ENCODE measurements at regions not wholly inside any gene's neighbourhood (a gene's known extent, or its start where the extent isn't known, plus 50 kb on each side); places are given as distances from the start of the nearest gene placed in this dataset.

DNA sequence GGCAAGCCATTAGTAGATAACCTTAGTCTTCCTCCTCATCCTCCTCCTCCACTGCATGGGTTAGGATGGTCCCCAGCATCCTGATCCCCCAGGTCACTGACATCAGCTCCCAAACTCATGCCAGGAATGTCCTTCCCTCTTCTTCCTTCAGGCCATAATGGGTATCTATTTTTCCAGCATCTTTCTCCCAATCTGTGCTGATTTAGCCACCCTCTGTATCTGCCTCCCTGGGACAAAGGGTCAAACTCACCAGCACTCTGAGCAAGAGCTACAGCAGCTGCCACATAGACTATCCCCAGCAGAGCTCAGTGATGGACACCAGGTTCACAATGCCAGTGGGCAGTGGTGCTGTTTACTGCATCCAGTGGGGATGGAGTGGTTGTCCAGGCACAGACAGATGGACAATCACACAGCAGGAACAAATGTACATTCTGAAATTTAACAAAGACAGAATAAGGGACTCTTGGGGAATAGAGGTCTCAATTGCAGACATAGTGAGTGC, 115.2 kb upstream of the TOP3B start:
- Histone ChIP-seq H3K27me3 (replicated peaks; ENCODE audit: insufficient read depth, low read depth, low read length, poor library complexity) (peaks cover 56% of the 10 kb centered on the region), H3K4me3 (ENCODE audit: low read depth, low read length, poor library complexity, severe bottlenecking) (no peak overlapping the region), H3K27ac (ENCODE audit: low read depth, low read length, poor library complexity, severe bottlenecking) (no peak overlapping the region), H3K36me3 (ENCODE audit: insufficient read depth, low read length, poor library complexity, severe bottlenecking) (no peaks in the 10 kb centered on the region), H3K9me3 (ENCODE audit: low read depth, low read length, poor library complexity, severe bottlenecking) (no peaks in the 10 kb centered on the region), H3K4me1 (ENCODE audit: insufficient read depth, low read length, poor library complexity, severe bottlenecking) (no peaks in the 10 kb centered on the region)
- CTCF ChIA-PET, result no interaction called here
- TF ChIP-seq, protein P1, sequence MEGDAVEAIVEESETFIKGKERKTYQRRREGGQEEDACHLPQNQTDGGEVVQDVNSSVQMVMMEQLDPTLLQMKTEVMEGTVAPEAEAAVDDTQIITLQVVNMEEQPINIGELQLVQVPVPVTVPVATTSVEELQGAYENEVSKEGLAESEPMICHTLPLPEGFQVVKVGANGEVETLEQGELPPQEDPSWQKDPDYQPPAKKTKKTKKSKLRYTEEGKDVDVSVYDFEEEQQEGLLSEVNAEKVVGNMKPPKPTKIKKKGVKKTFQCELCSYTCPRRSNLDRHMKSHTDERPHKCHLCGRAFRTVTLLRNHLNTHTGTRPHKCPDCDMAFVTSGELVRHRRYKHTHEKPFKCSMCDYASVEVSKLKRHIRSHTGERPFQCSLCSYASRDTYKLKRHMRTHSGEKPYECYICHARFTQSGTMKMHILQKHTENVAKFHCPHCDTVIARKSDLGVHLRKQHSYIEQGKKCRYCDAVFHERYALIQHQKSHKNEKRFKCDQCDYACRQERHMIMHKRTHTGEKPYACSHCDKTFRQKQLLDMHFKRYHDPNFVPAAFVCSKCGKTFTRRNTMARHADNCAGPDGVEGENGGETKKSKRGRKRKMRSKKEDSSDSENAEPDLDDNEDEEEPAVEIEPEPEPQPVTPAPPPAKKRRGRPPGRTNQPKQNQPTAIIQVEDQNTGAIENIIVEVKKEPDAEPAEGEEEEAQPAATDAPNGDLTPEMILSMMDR (conservative IDR thresholded peaks at IDR 0.05; ENCODE audit: low read depth, low read length), result no peak
- no peak for TF ChIP-seq EZH2 (IDR thresholded peaks at IDR 0.05; ENCODE audit: borderline replicate concordance, low read depth, low read length, poor library complexity, severe bottlenecking)
- intact Hi-C loops (cut with micrococcal nuclease; ENCODE audit: unreplicated experiment), result no loop called here
- no TSS peak for BruUV-seq (replicated peaks)
- DNase-seq (ENCODE audit: low spot score), result no peak
- POLR2A ChIA-PET (ENCODE audit: low non-redundant PET), result no interaction called here

DNA sequence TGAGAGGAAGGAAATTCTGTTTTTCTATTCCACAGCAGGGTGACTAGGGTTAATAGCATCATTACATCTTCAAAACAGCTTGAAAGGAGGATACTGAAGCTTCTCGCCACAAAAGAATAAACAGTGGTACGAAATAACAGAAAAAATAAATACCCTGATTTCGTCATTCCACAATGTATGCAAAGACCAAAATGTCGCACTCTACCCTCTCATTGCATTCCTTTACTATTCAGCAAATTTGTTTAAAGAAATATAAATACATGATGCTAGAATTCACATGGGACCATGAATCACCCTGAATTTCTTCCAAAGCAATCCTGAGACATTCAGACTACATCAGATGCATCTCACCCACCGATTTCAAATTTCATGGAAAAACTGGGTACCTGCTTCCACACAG, 112.3 kb upstream of the TOP3B start:
- peaks cover 82% of the 10 kb centered on the region for H3K27me3 ChIP-seq (replicated peaks; ENCODE audit: insufficient read depth, low read depth, low read length, poor library complexity)
- no TSS peak for BruUV-seq (replicated peaks)

DNA sequence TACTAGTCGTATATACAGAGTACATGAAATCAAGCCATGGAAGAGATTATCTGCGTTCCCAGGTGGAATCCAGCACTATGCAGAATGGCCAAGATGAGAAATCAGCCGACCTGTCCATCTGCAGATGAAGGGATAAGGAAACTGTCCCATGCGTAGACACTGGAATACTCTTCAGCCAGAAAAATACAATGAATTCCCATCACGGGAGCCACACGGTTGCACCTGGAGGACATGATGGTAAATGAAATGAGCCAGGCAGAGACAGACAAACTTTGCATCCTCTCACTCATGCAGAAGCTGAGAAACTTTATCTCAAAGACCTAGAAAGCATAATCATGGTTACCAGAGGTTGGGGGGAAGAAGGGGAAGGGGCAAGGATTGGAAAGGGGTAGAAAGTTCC, 111.9 kb upstream of the TOP3B start:
- no peak overlapping the region for H3K27ac ChIP-seq (ENCODE audit: low read depth, low read length, poor library complexity, severe bottlenecking)
- peaks cover 83% of the 10 kb centered on the region for H3K27me3 ChIP-seq (replicated peaks; ENCODE audit: insufficient read depth, low read depth, low read length, poor library complexity)
- DNase-seq (ENCODE audit: low spot score), result no peak
- no TSS peak for BruUV-seq (replicated peaks)
- no peaks in the 10 kb centered on the region for H3K36me3 ChIP-seq (ENCODE audit: insufficient read depth, low read length, poor library complexity, severe bottlenecking)
- no peak for TF ChIP-seq EZH2 (IDR thresholded peaks at IDR 0.05; ENCODE audit: borderline replicate concordance, low read depth, low read length, poor library complexity, severe bottlenecking)
- TF ChIP-seq, protein P1 (conservative IDR thresholded peaks at IDR 0.05; ENCODE audit: low read depth, low read length), result no peak
- ChIA-PET POLR2A (ENCODE audit: low non-redundant PET) (no interaction called here), CTCF (no interaction called here)
- intact Hi-C loops (cut with micrococcal nuclease; ENCODE audit: unreplicated experiment), result no loop called here
- no peaks in the 10 kb centered on the region for H3K9me3 ChIP-seq (ENCODE audit: low read depth, low read length, poor library complexity, severe bottlenecking)
- no peaks in the 10 kb centered on the region for H3K4me1 ChIP-seq (ENCODE audit: insufficient read depth, low read length, poor library complexity, severe bottlenecking)
- H3K4me3 ChIP-seq (ENCODE audit: low read depth, low read length, poor library complexity, severe bottlenecking), result no peak overlapping the region

More for the DNA sequence above, 112.3 kb upstream of the TOP3B start:
- H3K9me3 ChIP-seq (ENCODE audit: low read depth, low read length, poor library complexity, severe bottlenecking), result no peaks in the 10 kb centered on the region
- H3K4me1 ChIP-seq (ENCODE audit: insufficient read depth, low read length, poor library complexity, severe bottlenecking), result no peaks in the 10 kb centered on the region
- TF ChIP-seq, protein P1 (conservative IDR thresholded peaks at IDR 0.05; ENCODE audit: low read depth, low read length), result no peak
- no peak for TF ChIP-seq EZH2 (IDR thresholded peaks at IDR 0.05; ENCODE audit: borderline replicate concordance, low read depth, low read length, poor library complexity, severe bottlenecking)
- H3K27ac ChIP-seq (ENCODE audit: low read depth, low read length, poor library complexity, severe bottlenecking), result no peak overlapping the region
- no peak for DNase-seq (ENCODE audit: low spot score)
- no peaks in the 10 kb centered on the region for H3K36me3 ChIP-seq (ENCODE audit: insufficient read depth, low read length, poor library complexity, severe bottlenecking)
- POLR2A ChIA-PET (ENCODE audit: low non-redundant PET), result no interaction called here
- no peak overlapping the region for H3K4me3 ChIP-seq (ENCODE audit: low read depth, low read length, poor library complexity, severe bottlenecking)
- intact Hi-C loops (cut with micrococcal nuclease; ENCODE audit: unreplicated experiment), result no loop called here
- CTCF ChIA-PET, result no interaction called here

All from A673 (cell line).